Adrenal gland (tissue), 9 donors: ENCODE measurements at regions not wholly inside any gene's neighbourhood (a gene's known extent, or its start where the extent isn't known, plus 50 kb on each side); places are given as distances from the start of the nearest gene placed in this dataset.

Experiments used
- DNase-seq, 7 donors: peaks; one replicate each; pipeline ENCODE4 v3.0.0-alpha.2; 2019 to 2020
- H3K27ac ChIP-seq, 5 donors: fragments of 200-600 bp; sonication (generic) in 4 of 5; 1 replicate in 3 of 5; 2 replicates in 2 of 5; pipeline versions ENCODE4 v1.5.1 to v1.8.0; 2016 to 2020; ENCODE audit warnings: mild to moderate bottlenecking in 1 of 5
- H3K27me3 ChIP-seq: fragments of 200-600 bp; 2 replicates; pipeline ENCODE4 v1.8.0; 2021
- H3K36me3 ChIP-seq, 2 donors: fragments of 200-600 bp; replicated peaks in 1 of 2; 1 replicate in 1 of 2; 2 replicates in 1 of 2; pipeline versions ENCODE4 v1.5.1 to v1.8.0; 2018 to 2022
- H3K4me1 ChIP-seq, 2 donors: fragments of 200-600 bp; replicated peaks in 1 of 2; 1 replicate in 1 of 2; 2 replicates in 1 of 2; pipeline versions ENCODE4 v1.5.1 to v1.8.0; 2018 to 2021
- H3K4me3 ChIP-seq, 4 donors: fragments of 200-600 bp; sonication (generic) in 3 of 4; one replicate each; pipeline ENCODE4 v1.5.1; 2016 to 2018
- H3K9me3 ChIP-seq, 3 donors: fragments of 200-600 bp; sonication (generic) in 1 of 3; replicated peaks in 1 of 3; 1 replicate in 2 of 3; 2 replicates in 1 of 3; pipeline versions ENCODE4 v1.5.1 to v1.8.0; 2016 to 2021
- CTCF ChIP-seq, 6 experiments: fragments of 450-650 bp in 4 of 6; fragments of 200-600 bp in 2 of 6; sonication (generic) in 1 of 6; IDR thresholded peaks; 1 replicate in 5 of 6; 2 replicates in 1 of 6; pipeline versions ENCODE4 v1.5.1 to v1.8.0; 2016 to 2021; ENCODE audit warnings: antibody characterized with exemption in 6 of 6, mild to moderate bottlenecking in 2 of 6, moderate library complexity in 1 of 6
- POLR2A ChIP-seq, 2 donors: fragments of 450-650 bp; IDR thresholded peaks; one replicate each; pipeline ENCODE4 v1.6.1; 2017; ENCODE audit warnings: antibody characterized with exemption in 2 of 2, mild to moderate bottlenecking in 2 of 2, moderate library complexity in 1 of 2
- WGBS, 4 donors: extraction: QIAGEN DNeasy Blood & Tissue Kit in 2 of 4; methylation state at CpG; one replicate each; pipeline versions ENCODE4 v1.1.5 to v1.1.7; 2013 to 2017; 5-methylcytosine and 5-hydroxymethylcytosine counted together
- intact Hi-C, 2 donors: fragments of 100-400 bp; cut with DNase I; formaldehyde crosslinking; loops; one replicate each; pipeline versions ENCODE4 v1.14.1 to v1.15.0; 2022 to 2023
- donor health status: healthy with polysubstance abuse.
- donor health status: Bipolar disorder and iron deficiency.
- donor health status: DM: yes; HTN: yes; CAD: no.
- donor health status: DM: no; HTN: no; CAD: no.
- donor health status: DM: no; HTN: no; CAD: no.

- no peaks in the 10 kb centered on the region for H3K9me3 ChIP-seq
- H3K4me1 ChIP-seq: no peaks in the 10 kb centered on the region
- DNase-seq: no peak
- TF ChIP-seq POLR2A (IDR thresholded peaks at IDR 0.05) (no peak), CTCF (IDR thresholded peaks at IDR 0.05) (no peak)
- H3K36me3 ChIP-seq: no peaks in the 10 kb centered on the region
- H3K4me3 ChIP-seq: no peak overlapping the region
- WGBS, 4 donors: 81 to 89% (median 84%) methylated on average over 3 of the region's 3 CpGs
- intact Hi-C loops: no loop called here
- no peak overlapping the region for H3K27ac ChIP-seq
- no peaks in the 10 kb centered on the region for H3K27me3 ChIP-seq
Measured at GRCh38 chr9:73745598-73745997, 593.9 kb downstream of the ANXA1 start.

GRCh38 chr9:73753171-73753570 is 601.5 kb downstream of the ANXA1 start:
- intact Hi-C loops: no loop called here

GRCh38 chr9:73761905-73762304 is 610.2 kb downstream of the ANXA1 start:
- H3K4me3 ChIP-seq: no peak overlapping the region
- no peaks in the 10 kb centered on the region for H3K9me3 ChIP-seq
- 88 to 100% (median 94%) methylated on average over 1 to 4 of the region's 4 CpGs for WGBS, 4 donors
- no peaks in the 10 kb centered on the region for H3K27me3 ChIP-seq
- no peaks in the 10 kb centered on the region for H3K36me3 ChIP-seq
- no peak for DNase-seq
- no peak overlapping the region for H3K27ac ChIP-seq
- H3K4me1 ChIP-seq: no peaks in the 10 kb centered on the region
- TF ChIP-seq CTCF (IDR thresholded peaks at IDR 0.05) (no peak), POLR2A (IDR thresholded peaks at IDR 0.05) (no peak)
- intact Hi-C loops: no loop called here

More at GRCh38 chr9:73753171-73753570, 601.5 kb downstream of the ANXA1 start:
- no peak for DNase-seq
- no peaks in the 10 kb centered on the region for H3K4me1 ChIP-seq
- H3K9me3 ChIP-seq: no peaks in the 10 kb centered on the region
- no peaks in the 10 kb centered on the region for H3K36me3 ChIP-seq
- H3K4me3 ChIP-seq: no peak overlapping the region
- H3K27me3 ChIP-seq: no peaks in the 10 kb centered on the region
- no peak overlapping the region for H3K27ac ChIP-seq
- TF ChIP-seq POLR2A (IDR thresholded peaks at IDR 0.05): no peak
- no peak for TF ChIP-seq CTCF (IDR thresholded peaks at IDR 0.05)

GRCh38 chr9:73773896-73774295 is 622.2 kb downstream of the ANXA1 start:
- Histone ChIP-seq H3K4me3 (no peak overlapping the region), H3K36me3 (no peaks in the 10 kb centered on the region), H3K4me1 (no peaks in the 10 kb centered on the region), H3K27me3 (no peaks in the 10 kb centered on the region), H3K9me3 (no peaks in the 10 kb centered on the region), H3K27ac (no peak overlapping the region)
- TF ChIP-seq CTCF (IDR thresholded peaks at IDR 0.05) (no peak), POLR2A (IDR thresholded peaks at IDR 0.05) (no peak)
- WGBS, 4 donors: 61 to 75% (median 67%) methylated on average over 1 of the region's 1 CpG
- intact Hi-C loops: no loop called here
- no peak for DNase-seq
